HepG2 (cell line): ENCODE measurements at regions not wholly inside any gene's neighbourhood (a gene's known extent, or its start where the extent isn't known, plus 50 kb on each side); places are given as distances from the start of the nearest gene placed in this dataset.

Experiments used
- ATAC-seq: fragments of 200-7000 bp; cut with Tn5 transposase; 3 replicates; pipeline ENCODE4 v1.9.1; 2020; ENCODE audit warnings: mild to moderate bottlenecking, moderate library complexity
- BruUV-seq: library from RNA; stranded (reverse); fragments of 400-500 nt; replicated peaks from 2 replicates; lab custom pipeline; 2021; lab: Mats Ljungman, UMichigan
- CTCF ChIA-PET: fragments of 300-600 bp; formaldehyde crosslinking; extraction: SDS; loops from one replicate; lab custom pipeline; 2021; ENCODE audit warnings: low total read pairs, inconsistent platforms, low intra/inter-chr PET ratio; lab: Yijun Ruan, JAX
- POLR2A ChIA-PET: fragments of 350-600 bp; sonication (Branson Sonifier 250); formaldehyde crosslinking; loops from one replicate; lab custom pipeline; 2020; ENCODE audit warnings: antibody characterized with exemption, inconsistent platforms; lab: Yijun Ruan, JAX
- DNase-seq: peaks from one replicate; pipeline ENCODE4 v3.0.0-alpha.2; 2015; ENCODE audit warnings: low spot score
- FAIRE-seq: peaks from 3 replicates; lab custom pipeline; 2011; peaks lifted over from hg19 to GRCh38; lab: Jason Lieb, UNC
- H2AFZ ChIP-seq: one replicate; pipeline ENCODE4 v1.6.1; 2011; ENCODE audit warnings: low read length, inconsistent platforms
- H3K27ac ChIP-seq: fragments of 300-600 bp; 3 replicates; pipeline ENCODE4 v1.8.0; 2011; ENCODE audit warnings: mixed run types, mild to moderate bottlenecking, mixed read lengths, low read length, inconsistent platforms; ENCODE audit not compliant: insufficient read depth; ENCODE audit errors: extremely low read length
- H3K27me3 ChIP-seq, 2 experiments: fragments of 200-600 bp in 1 of 2; 2 replicates in 1 of 2; 3 replicates in 1 of 2; pipeline versions ENCODE4 v1.6.0 to v1.8.0; 2011; ENCODE audit warnings: low read length in 2 of 2, mild to moderate bottlenecking in 2 of 2, moderate library complexity in 2 of 2, inconsistent platforms in 1 of 2; ENCODE audit not compliant: insufficient read depth in 2 of 2, control insufficient read depth in 1 of 2
- H3K36me3 ChIP-seq, 2 experiments: fragments of 200-600 bp in 1 of 2; replicated peaks in 1 of 2; 2 replicates in 1 of 2; 3 replicates in 1 of 2; pipeline versions ENCODE4 v1.5.1 to v1.8.0; 2011; ENCODE audit warnings: low read length in 2 of 2, inconsistent platforms in 1 of 2; ENCODE audit not compliant: insufficient read depth in 2 of 2, control insufficient read depth in 1 of 2
- H3K4me1 ChIP-seq: 2 replicates; pipeline ENCODE4 v1.5.1; 2012; ENCODE audit warnings: low read length, inconsistent platforms; ENCODE audit not compliant: insufficient read depth
- H3K4me2 ChIP-seq: 2 replicates; pipeline ENCODE4 v1.6.0; 2011; ENCODE audit warnings: low read depth, low read length, inconsistent platforms
- H3K4me3 ChIP-seq, 3 experiments: fragments of 200-600 bp in 1 of 3; sonication (generic), shearing (Covaris generic) in 1 of 3; replicated peaks in 1 of 3; 2 replicates each; pipeline ENCODE4 v1.5.1; 2011 to 2016; ENCODE audit warnings: low read length in 3 of 3, inconsistent platforms in 2 of 3, low read depth in 2 of 3, mild to moderate bottlenecking in 2 of 3, control low read depth in 1 of 3, mixed read lengths in 1 of 3; ENCODE audit not compliant: insufficient read depth in 1 of 3
- H3K79me2 ChIP-seq: one replicate; pipeline ENCODE4 v1.6.1; 2011; ENCODE audit warnings: low read length, inconsistent platforms; ENCODE audit not compliant: insufficient read depth
- H3K9ac ChIP-seq: 2 replicates; pipeline ENCODE4 v1.6.0; 2011; ENCODE audit warnings: mild to moderate bottlenecking, low read depth, low read length, inconsistent platforms; ENCODE audit not compliant: insufficient read depth
- H3K9me3 ChIP-seq: 2 replicates; pipeline ENCODE4 v1.5.1; 2012; ENCODE audit warnings: mild to moderate bottlenecking, low read length
- H4K20me1 ChIP-seq: 2 replicates; pipeline ENCODE4 v1.6.0; 2011; ENCODE audit warnings: inconsistent platforms, mild to moderate bottlenecking, low read length, moderate library complexity; ENCODE audit not compliant: insufficient read depth
- BRD4 ChIP-seq: sonication (generic); formaldehyde crosslinking; IDR thresholded peaks from 2 replicates; pipeline ENCODE4 v1.4.0; 2020; ENCODE audit warnings: missing genetic modification reagents
- JDP2 ChIP-seq: sonication (generic); formaldehyde crosslinking; IDR thresholded peaks from 2 replicates; pipeline ENCODE4 v1.8.1; 2022; ENCODE audit warnings: missing genetic modification reagents, borderline replicate concordance
- KDM1A ChIP-seq: IDR thresholded peaks from 2 replicates; pipeline ENCODE4 v1.6.1; 2016; ENCODE audit warnings: missing compliant biosample characterization
- MED1 ChIP-seq: sonication (generic); formaldehyde crosslinking; IDR thresholded peaks from 2 replicates; pipeline ENCODE4 v1.4.0; 2020; ENCODE audit warnings: missing genetic modification reagents
- NFKB2 ChIP-seq: sonication (generic); formaldehyde crosslinking; IDR thresholded peaks from 2 replicates; pipeline ENCODE4 v1.4.0; 2020; ENCODE audit warnings: missing genetic modification reagents, borderline replicate concordance
- RAD51 ChIP-seq: fragments of 450-650 bp; IDR thresholded peaks from 2 replicates; pipeline ENCODE4 v1.6.1; 2016; ENCODE audit warnings: borderline replicate concordance
- RBFOX2 ChIP-seq: fragments of 200-400 bp; formaldehyde crosslinking; IDR thresholded peaks from 2 replicates; pipeline ENCODE4 v1.6.1; 2017; ENCODE audit warnings: low read depth, mild to moderate bottlenecking, low read length
- SAP130 ChIP-seq: IDR thresholded peaks from 2 replicates; pipeline ENCODE4 v1.6.1; 2016; ENCODE audit warnings: low read depth
- SIN3A ChIP-seq: IDR thresholded peaks from 2 replicates; pipeline ENCODE4 v1.6.1; 2011; ENCODE audit warnings: low read depth, mild to moderate bottlenecking, control low read depth, low read length, borderline replicate concordance
- TRIM22 ChIP-seq: fragments of 450-650 bp; IDR thresholded peaks from 2 replicates; pipeline ENCODE4 v1.6.1; 2017
- ZNF263 ChIP-seq: sonication (generic); formaldehyde crosslinking; IDR thresholded peaks from 2 replicates; pipeline ENCODE4 v1.4.0; 2020; ENCODE audit warnings: missing genetic modification reagents
- ZNF30 ChIP-seq: sonication (generic); formaldehyde crosslinking; IDR thresholded peaks from 2 replicates; pipeline ENCODE4 v1.5.0; 2020; ENCODE audit warnings: mild to moderate bottlenecking, missing genetic modification reagents
- ZNF33A ChIP-seq: sonication (generic); formaldehyde crosslinking; IDR thresholded peaks from 2 replicates; pipeline ENCODE4 v1.5.1; 2020; ENCODE audit warnings: missing genetic modification reagents, mild to moderate bottlenecking, moderate library complexity, borderline replicate concordance
- ZNF557 ChIP-seq: sonication (generic); formaldehyde crosslinking; IDR thresholded peaks from 2 replicates; pipeline ENCODE4 v1.4.0; 2020; ENCODE audit warnings: missing genetic modification reagents
- ZNF850 ChIP-seq: sonication (generic); formaldehyde crosslinking; conservative IDR thresholded peaks from 2 replicates; pipeline ENCODE4 v1.9.0; 2021; ENCODE audit warnings: mild to moderate bottlenecking, missing genetic modification reagents
- WGBS: methylation state at CpG from one replicate; pipeline ENCODE4 v1.1.6; 2017; ENCODE audit warnings: low lambda C conversion rate; 5-methylcytosine and 5-hydroxymethylcytosine counted together
- in situ Hi-C: cut with HindIII; loops from 2 replicates; pipeline ENCODE4 v1.10.0; 2017; ENCODE audit warnings: low pct_unique_long_range_greater_than_20kb; ENCODE audit not compliant: extremely low pct_ligation_motif_present
- intact Hi-C: fragments of 100-400 bp; cut with micrococcal nuclease; formaldehyde crosslinking; loops from one replicate; pipeline ENCODE4 v1.10.0; 2022; ENCODE audit not compliant: unreplicated experiment
- TF ChIP-seq, protein P1 (sequence below): sonication (generic); formaldehyde crosslinking; IDR thresholded peaks from 2 replicates; pipeline ENCODE4 v1.8.0; 2022; ENCODE audit warnings: mild to moderate bottlenecking, missing genetic modification reagents, moderate library complexity

GRCh38 chr5:98109561-98110006, 663.9 kb upstream of the RGMB start (continued):
- TF ChIP-seq ZNF557 (CRISPR knock-in tag) (no peak), JDP2 (CRISPR knock-in tag) (no peak), ZNF33A (CRISPR knock-in tag) (no peak), TRIM22 (no peak)

DNA sequence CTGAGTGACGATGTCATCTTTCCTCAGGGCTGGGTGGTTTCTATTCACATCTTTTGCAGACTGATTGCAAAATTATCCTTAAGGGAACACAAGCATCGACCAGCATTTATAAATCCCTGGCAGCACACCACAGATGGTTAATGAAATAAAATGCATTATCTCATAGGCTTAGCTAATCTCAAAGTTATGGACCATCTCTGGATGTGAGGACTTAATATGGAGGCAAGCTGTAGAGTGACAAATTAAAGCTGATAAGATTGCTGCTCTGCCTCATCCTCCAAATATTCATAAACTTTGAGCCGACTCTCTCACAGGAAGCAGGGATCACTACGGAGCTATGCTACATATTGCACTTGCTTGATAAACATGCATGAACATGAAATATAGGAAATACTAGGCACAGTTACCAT, 663.2 kb upstream of the RGMB start:
- Histone ChIP-seq H3K4me1 (no peaks in the 10 kb centered on the region), H3K27me3 (no peaks in the 10 kb centered on the region), H4K20me1 (no peaks in the 10 kb centered on the region), H3K9ac (no peak overlapping the region), H3K4me2 (no peak overlapping the region), H3K4me3 (no peak overlapping the region), H2AFZ (no peak overlapping the region), H3K9me3 (no peaks in the 10 kb centered on the region), H3K36me3 (no peaks in the 10 kb centered on the region), H3K27ac (no peak overlapping the region), H3K79me2 (no peaks in the 10 kb centered on the region)
- in situ Hi-C loops (no loop called here), intact Hi-C loops (no loop called here)
- no peak for ATAC-seq
- ChIA-PET CTCF (no interaction called here), POLR2A (no interaction called here)
- no peak for FAIRE-seq
- WGBS, result under 1% methylated on average over 4 of the region's 4 CpGs
- no peak for DNase-seq
- BruUV-seq, result no TSS peak
- no peak for TF ChIP-seq SAP130 (CRISPR knock-in tag)
- no peak for TF ChIP-seq MED1 (CRISPR knock-in tag)
- TF ChIP-seq KDM1A (CRISPR knock-in tag), result no peak
- no peak for TF ChIP-seq ZNF850 (CRISPR knock-in tag)
- no peak for TF ChIP-seq BRD4 (CRISPR knock-in tag)
- TF ChIP-seq, protein P1, sequence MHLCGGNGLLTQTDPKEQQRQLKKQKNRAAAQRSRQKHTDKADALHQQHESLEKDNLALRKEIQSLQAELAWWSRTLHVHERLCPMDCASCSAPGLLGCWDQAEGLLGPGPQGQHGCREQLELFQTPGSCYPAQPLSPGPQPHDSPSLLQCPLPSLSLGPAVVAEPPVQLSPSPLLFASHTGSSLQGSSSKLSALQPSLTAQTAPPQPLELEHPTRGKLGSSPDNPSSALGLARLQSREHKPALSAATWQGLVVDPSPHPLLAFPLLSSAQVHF (CRISPR knock-in tag), result no peak
- no peak for TF ChIP-seq ZNF30
- TF ChIP-seq NFKB2 (CRISPR knock-in tag), result no peak
- no peak for TF ChIP-seq RAD51
- no peak for TF ChIP-seq ZNF263 (CRISPR knock-in tag)
- no peak for TF ChIP-seq RBFOX2
- no peak for TF ChIP-seq SIN3A
